H1 (cell line): ENCODE measurements at regions not wholly inside any gene's neighbourhood (a gene's known extent, or its start where the extent isn't known, plus 50 kb on each side); places are given as distances from the start of the nearest gene placed in this dataset.
A peak's percentile ranks its signal among the peaks of the same experiment; 100 is the strongest.

ENCODE experiments used
- CTCF ChIA-PET: fragments of 300-600 bp; sonication (Branson Sonifier 250); formaldehyde crosslinking; loops from one replicate; lab custom pipeline; 2021; ENCODE audit not compliant: partially characterized antibody; lab: Charles Lee
- POLR2A ChIA-PET: fragments of 300-600 bp; sonication (Branson Sonifier 250); formaldehyde crosslinking; loops from one replicate; lab custom pipeline; 2021; ENCODE audit warnings: inconsistent platforms; ENCODE audit not compliant: partially characterized antibody; lab: Charles Lee
- DNase-seq, 2 experiments: peaks; one replicate each; pipeline versions ENCODE4 v3.0.0 to v3.0.0-alpha.2; 2010 to 2022; ENCODE audit warnings: low spot score in 2 of 2, low read depth in 1 of 2, mixed read lengths in 1 of 2
- FAIRE-seq: peaks from 2 replicates; lab custom pipeline; 2011; peaks lifted over from hg19 to GRCh38; lab: Jason Lieb, UNC
- H2AFZ ChIP-seq: 2 replicates; pipeline ENCODE4 v1.8.1; 2012; ENCODE audit warnings: low read length, inconsistent platforms
- H2AK5ac ChIP-seq: 2 replicates; pipeline ENCODE4 v1.6.1; 2013; ENCODE audit warnings: low read depth, low read length
- H2BK120ac ChIP-seq: replicated peaks from 2 replicates; pipeline ENCODE3; 2013; ENCODE audit warnings: low read depth, low read length, inconsistent platforms
- H2BK12ac ChIP-seq: 2 replicates; pipeline ENCODE4 v1.6.1; 2013; ENCODE audit warnings: low read depth, low read length
- H2BK15ac ChIP-seq: 2 replicates; pipeline ENCODE4 v1.6.1; 2013; ENCODE audit warnings: low read length
- H2BK20ac ChIP-seq: 2 replicates; pipeline ENCODE4 v1.6.1; 2013; ENCODE audit warnings: low read length
- H2BK5ac ChIP-seq: 2 replicates; pipeline ENCODE4 v1.6.1; 2013; ENCODE audit warnings: low read depth, low read length
- H3K14ac ChIP-seq: 2 replicates; pipeline ENCODE4 v1.6.1; 2013; ENCODE audit warnings: inconsistent platforms; ENCODE audit not compliant: insufficient read length
- H3K18ac ChIP-seq: 2 replicates; pipeline ENCODE4 v1.6.1; 2013; ENCODE audit warnings: low read length; ENCODE audit errors: extremely low read depth
- H3K23ac ChIP-seq: 2 replicates; pipeline ENCODE4 v1.6.1; 2013; ENCODE audit warnings: inconsistent platforms; ENCODE audit not compliant: insufficient read length
- H3K23me2 ChIP-seq: 2 replicates; pipeline ENCODE4 v1.6.1; 2013; ENCODE audit warnings: low read depth, low read length
- H3K27ac ChIP-seq: 2 replicates; pipeline ENCODE4 v1.6.1; 2011; ENCODE audit warnings: low read depth, low read length, inconsistent platforms
- H3K27me3 ChIP-seq, 4 experiments: replicated peaks in 1 of 4; 1 replicate in 1 of 4; 2 replicates in 3 of 4; pipeline versions ENCODE4 v1.6.1 to v1.8.1; 2011 to 2013; ENCODE audit warnings: low read length in 3 of 4, mild to moderate bottlenecking in 3 of 4, inconsistent platforms in 2 of 4, mixed read lengths in 2 of 4, moderate library complexity in 1 of 4; ENCODE audit not compliant: control insufficient read depth in 3 of 4, insufficient read depth in 3 of 4; ENCODE audit errors: extremely low read depth in 1 of 4
- H3K36me3 ChIP-seq, 4 experiments: 2 replicates each; pipeline versions ENCODE4 v1.6.1 to v1.8.1; 2011 to 2013; ENCODE audit warnings: mild to moderate bottlenecking in 4 of 4, low read length in 3 of 4, moderate library complexity in 2 of 4, control low read depth in 1 of 4, inconsistent platforms in 1 of 4; ENCODE audit not compliant: insufficient read depth in 4 of 4, control insufficient read depth in 2 of 4
- H3K4ac ChIP-seq: replicated peaks from 2 replicates; pipeline ENCODE3; 2013; ENCODE audit warnings: low read length, low read depth, mixed read lengths, inconsistent platforms; ENCODE audit not compliant: insufficient read length
- H3K4me1 ChIP-seq, 4 experiments: replicated peaks in 1 of 4; 1 replicate in 1 of 4; 2 replicates in 3 of 4; pipeline versions ENCODE4 v1.6.1 to v1.8.1; 2011 to 2013; ENCODE audit warnings: low read length in 3 of 4, inconsistent platforms in 2 of 4, mixed read lengths in 1 of 4; ENCODE audit not compliant: insufficient read depth in 4 of 4, control insufficient read depth in 3 of 4
- H3K4me2 ChIP-seq, 2 experiments: 2 replicates each; pipeline versions ENCODE4 v1.6.1 to v1.8.1; 2011 to 2013; ENCODE audit warnings: low read depth in 2 of 2, low read length in 2 of 2, control low read depth in 1 of 2, inconsistent platforms in 1 of 2, mild to moderate bottlenecking in 1 of 2; ENCODE audit not compliant: insufficient read depth in 1 of 2
- H3K4me3 ChIP-seq, 4 experiments: fragments of 200-600, 300-600 bp in 1 of 4; sonication (generic), shearing (Covaris generic), sonication (Bioruptor Twin) in 1 of 4; 2 replicates each; pipeline versions ENCODE4 v1.5.1 to v1.8.1; 2011 to 2016; ENCODE audit warnings: low read length in 4 of 4, low read depth in 3 of 4, control low read depth in 2 of 4, inconsistent platforms in 2 of 4, mild to moderate bottlenecking in 2 of 4, mixed read lengths in 1 of 4, moderate library complexity in 1 of 4; ENCODE audit not compliant: insufficient read depth in 2 of 4; ENCODE audit errors: extremely low read depth in 1 of 4
- H3K56ac ChIP-seq: replicated peaks from 2 replicates; pipeline ENCODE3; 2013; ENCODE audit warnings: low read depth, mild to moderate bottlenecking, mixed read lengths, low read length, inconsistent platforms; ENCODE audit not compliant: insufficient read length
- H3K79me1 ChIP-seq: 2 replicates; pipeline ENCODE4 v1.6.1; 2013; ENCODE audit warnings: low read depth, low read length, control low read depth
- H3K79me2 ChIP-seq, 2 experiments: 2 replicates each; pipeline versions ENCODE4 v1.6.1 to v1.8.1; 2012 to 2013; ENCODE audit warnings: low read length in 2 of 2, mild to moderate bottlenecking in 2 of 2, inconsistent platforms in 1 of 2; ENCODE audit not compliant: insufficient read depth in 2 of 2, control insufficient read depth in 1 of 2
- H3K9ac ChIP-seq, 4 experiments: replicated peaks in 1 of 4; 1 replicate in 1 of 4; 2 replicates in 3 of 4; pipeline versions ENCODE4 v1.6.1 to v1.8.1; 2011 to 2013; ENCODE audit warnings: low read depth in 3 of 4, low read length in 3 of 4, control low read depth in 2 of 4, mild to moderate bottlenecking in 2 of 4, moderate library complexity in 2 of 4, inconsistent platforms in 1 of 4; ENCODE audit errors: extremely low read depth in 1 of 4
- H3K9me3 ChIP-seq, 2 experiments: 2 replicates each; pipeline versions ENCODE4 v1.6.1 to v1.8.1; 2012 to 2013; ENCODE audit warnings: mild to moderate bottlenecking in 2 of 2, moderate library complexity in 2 of 2, control low read depth in 1 of 2, inconsistent platforms in 1 of 2, low read depth in 1 of 2, low read length in 1 of 2, mixed read lengths in 1 of 2; ENCODE audit not compliant: insufficient read depth in 2 of 2
- H4K20me1 ChIP-seq, 2 experiments: replicated peaks in 1 of 2; 2 replicates each; pipeline versions ENCODE3 to v1.8.1; 2011 to 2013; ENCODE audit warnings: inconsistent platforms in 2 of 2, low read length in 2 of 2, mild to moderate bottlenecking in 1 of 2; ENCODE audit not compliant: insufficient read depth in 2 of 2, control insufficient read depth in 1 of 2
- H4K5ac ChIP-seq: 2 replicates; pipeline ENCODE4 v1.6.1; 2013; ENCODE audit warnings: low read length, low read depth, mixed read lengths, inconsistent platforms; ENCODE audit not compliant: insufficient read length
- H4K8ac ChIP-seq: 2 replicates; pipeline ENCODE4 v1.8.0; 2013; ENCODE audit warnings: mild to moderate bottlenecking, moderate library complexity, low read length, inconsistent platforms; ENCODE audit not compliant: insufficient read depth; ENCODE audit errors: extremely low read depth
- H4K91ac ChIP-seq: replicated peaks from 2 replicates; pipeline ENCODE3; 2013; ENCODE audit warnings: low read length, mixed read lengths, inconsistent platforms; ENCODE audit not compliant: insufficient read length
- BCL11A ChIP-seq, 2 experiments: IDR thresholded peaks; one replicate each; pipeline ENCODE4 v1.6.1; 2011; ENCODE audit warnings: low read depth in 2 of 2, low read length in 2 of 2, mild to moderate bottlenecking in 2 of 2
- BRCA1 ChIP-seq: IDR thresholded peaks from 2 replicates; pipeline ENCODE4 v1.6.1; 2012; ENCODE audit warnings: low read depth, low read length, improper control_type of control experiment
- CHD2 ChIP-seq: IDR thresholded peaks from 2 replicates; pipeline ENCODE4 v1.6.1; 2012; ENCODE audit warnings: low read length, improper control_type of control experiment
- EP300 ChIP-seq, 2 experiments: IDR thresholded peaks; 1 replicate in 1 of 2; 2 replicates in 1 of 2; pipeline ENCODE4 v1.6.1; 2011 to 2012; ENCODE audit warnings: low read depth in 2 of 2, low read length in 2 of 2, mild to moderate bottlenecking in 2 of 2, borderline replicate concordance in 1 of 2, inconsistent platforms in 1 of 2, moderate library complexity in 1 of 2
- JUND ChIP-seq: IDR thresholded peaks from 2 replicates; pipeline ENCODE4 v1.6.1; 2011; ENCODE audit warnings: mild to moderate bottlenecking, improper control_type of control experiment, low read length
- KDM5A ChIP-seq: fragments of 200-600 bp; IDR thresholded peaks from 2 replicates; pipeline ENCODE4 v1.7.1; 2012; ENCODE audit warnings: mild to moderate bottlenecking, low read length, inconsistent platforms, mixed read lengths
- MAFK ChIP-seq: IDR thresholded peaks from 2 replicates; pipeline ENCODE4 v1.6.1; 2012; ENCODE audit warnings: low read depth, mild to moderate bottlenecking, improper control_type of control experiment, low read length
- POLR2AphosphoS5 ChIP-seq: IDR thresholded peaks from 2 replicates; pipeline ENCODE4 v1.6.1; 2011; ENCODE audit warnings: low read depth, low read length
- SP4 ChIP-seq: IDR thresholded peaks from 2 replicates; pipeline ENCODE4 v1.6.1; 2012; ENCODE audit warnings: low read length, inconsistent platforms
- TCF12 ChIP-seq: IDR thresholded peaks from 2 replicates; pipeline ENCODE4 v1.6.1; 2011; ENCODE audit warnings: low read depth, mild to moderate bottlenecking, low read length
- YY1 ChIP-seq: IDR thresholded peaks from 2 replicates; pipeline ENCODE4 v1.6.1; 2011; ENCODE audit warnings: low read depth, mild to moderate bottlenecking, low read length
- WGBS, 2 experiments: shearing (Covaris generic) in 1 of 2; methylation state at CpG; one replicate each; pipeline versions ENCODE4 v1.1.6 to v1.1.7; 2013 to 2015; ENCODE audit warnings: low lambda C conversion rate in 2 of 2, mixed read lengths in 2 of 2, inconsistent platforms in 1 of 2, low coverage in 1 of 2, missing lambda C conversion rate in 1 of 2; ENCODE audit not compliant: insufficient replicate concordance in 2 of 2, insufficient coverage in 1 of 2, insufficient read length in 1 of 2; ENCODE audit errors: extremely low coverage in 1 of 2, missing lambda C conversion rate in 1 of 2; 5-methylcytosine and 5-hydroxymethylcytosine counted together
- TF ChIP-seq, protein P1 (sequence below), 3 experiments: IDR thresholded peaks; 1 replicate in 2 of 3; 2 replicates in 1 of 3; pipeline versions ENCODE4 v1.5.1 to v1.6.1; 2011; ENCODE audit warnings: low read length in 3 of 3, mild to moderate bottlenecking in 3 of 3, inconsistent platforms in 2 of 3, low read depth in 1 of 3, moderate library complexity in 1 of 3; ENCODE audit not compliant: insufficient read depth in 1 of 3; ENCODE audit errors: control extremely low read depth in 1 of 3
- TF ChIP-seq, protein P2 (sequence below): IDR thresholded peaks from 2 replicates; pipeline ENCODE4 v1.6.1; 2012; ENCODE audit warnings: inconsistent platforms

DNA sequence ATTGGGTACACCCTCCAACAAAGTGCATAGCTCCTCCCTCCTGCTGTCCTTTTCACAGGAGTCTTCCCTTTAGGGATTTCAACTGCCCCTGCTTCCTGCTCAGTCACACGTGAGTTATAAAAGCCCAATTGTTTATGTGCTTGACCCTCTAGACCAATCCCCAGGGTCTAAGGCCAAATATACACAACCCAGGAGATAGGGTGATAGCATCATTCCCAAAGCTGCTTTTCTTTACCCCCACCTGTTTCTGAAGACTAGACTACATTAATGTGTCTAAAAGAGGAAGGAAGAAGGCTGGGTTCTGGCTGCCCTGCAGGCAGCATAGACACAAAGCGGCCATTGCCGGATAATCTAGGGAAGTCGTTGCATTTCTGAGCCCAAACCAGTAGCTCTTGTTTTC lies 526.7 kb upstream of the FRG1 start:
- no peak overlapping the region for H4K91ac ChIP-seq
- H4K20me1 ChIP-seq = no peaks in the 10 kb centered on the region
- FAIRE-seq (no peak), DNase-seq (no peak)
- 83% methylated on average over 4 of the region's 4 CpGs; no CpG with 5 or more reads in 1 of the 2 experiments for WGBS, 2 experiments
- H3K4me1 ChIP-seq = no peaks in the 10 kb centered on the region
- H3K79me2 ChIP-seq = no peaks in the 10 kb centered on the region
- no peaks in the 10 kb centered on the region for H3K27me3 ChIP-seq
- H3K4ac ChIP-seq = no peak overlapping the region
- H3K36me3 ChIP-seq = no peaks in the 10 kb centered on the region
- H3K56ac ChIP-seq = no peak overlapping the region
- H3K23me2 ChIP-seq = no peaks in the 10 kb centered on the region
- no peak overlapping the region for H4K5ac ChIP-seq
- CTCF ChIA-PET = interaction anchor here (1.0 to 1.3 kb wide), 2 partner anchors 15 to 379 kb away, joined by 3 read pairs; no protein-coding TSS in a partner anchor
- no peak overlapping the region for H2AK5ac ChIP-seq
- H2BK15ac ChIP-seq = no peak overlapping the region
- H3K4me3 ChIP-seq = no peak overlapping the region
- H2BK20ac ChIP-seq = no peak overlapping the region
- H3K14ac ChIP-seq = no peak overlapping the region
- no peak overlapping the region for H4K8ac ChIP-seq
- no peak overlapping the region for H3K18ac ChIP-seq
- H3K4me2 ChIP-seq = no peak overlapping the region
- no peak overlapping the region for H2BK12ac ChIP-seq
- H3K9ac ChIP-seq = no peak overlapping the region
- no peaks in the 10 kb centered on the region for H3K79me1 ChIP-seq
- H3K23ac ChIP-seq = no peak overlapping the region
- no peaks in the 10 kb centered on the region for H3K9me3 ChIP-seq
- POLR2A ChIA-PET = no interaction called here
- no peak overlapping the region for H2BK5ac ChIP-seq
- H2AFZ ChIP-seq = peak overlapping the region; percentile 48
- H2BK120ac ChIP-seq = no peak overlapping the region
- no peak overlapping the region for H3K27ac ChIP-seq
- no peak for TF ChIP-seq POLR2AphosphoS5
- no peak for TF ChIP-seq YY1
- no peak for TF ChIP-seq CHD2
- TF ChIP-seq BRCA1 = no peak
- TF ChIP-seq JUND = no peak
- no peak for TF ChIP-seq SP4
- no peak for TF ChIP-seq TCF12
- TF ChIP-seq, protein P1, sequence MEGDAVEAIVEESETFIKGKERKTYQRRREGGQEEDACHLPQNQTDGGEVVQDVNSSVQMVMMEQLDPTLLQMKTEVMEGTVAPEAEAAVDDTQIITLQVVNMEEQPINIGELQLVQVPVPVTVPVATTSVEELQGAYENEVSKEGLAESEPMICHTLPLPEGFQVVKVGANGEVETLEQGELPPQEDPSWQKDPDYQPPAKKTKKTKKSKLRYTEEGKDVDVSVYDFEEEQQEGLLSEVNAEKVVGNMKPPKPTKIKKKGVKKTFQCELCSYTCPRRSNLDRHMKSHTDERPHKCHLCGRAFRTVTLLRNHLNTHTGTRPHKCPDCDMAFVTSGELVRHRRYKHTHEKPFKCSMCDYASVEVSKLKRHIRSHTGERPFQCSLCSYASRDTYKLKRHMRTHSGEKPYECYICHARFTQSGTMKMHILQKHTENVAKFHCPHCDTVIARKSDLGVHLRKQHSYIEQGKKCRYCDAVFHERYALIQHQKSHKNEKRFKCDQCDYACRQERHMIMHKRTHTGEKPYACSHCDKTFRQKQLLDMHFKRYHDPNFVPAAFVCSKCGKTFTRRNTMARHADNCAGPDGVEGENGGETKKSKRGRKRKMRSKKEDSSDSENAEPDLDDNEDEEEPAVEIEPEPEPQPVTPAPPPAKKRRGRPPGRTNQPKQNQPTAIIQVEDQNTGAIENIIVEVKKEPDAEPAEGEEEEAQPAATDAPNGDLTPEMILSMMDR (IDR thresholded peaks at IDR 0.05; ENCODE audit: control extremely low read depth in 1 of 3, insufficient read depth in 1 of 3, low read depth in 1 of 3, low read length in 3 of 3) = no peak
- no peak for TF ChIP-seq MAFK
- TF ChIP-seq EP300 (IDR thresholded peaks at IDR 0.05; ENCODE audit: borderline replicate concordance in 1 of 2, low read depth in 2 of 2, low read length in 2 of 2) = no peak
- no peak for TF ChIP-seq BCL11A (IDR thresholded peaks at IDR 0.05; ENCODE audit: low read depth in 2 of 2, low read length in 2 of 2)
- TF ChIP-seq KDM5A = no peak
- TF ChIP-seq, protein P2, sequence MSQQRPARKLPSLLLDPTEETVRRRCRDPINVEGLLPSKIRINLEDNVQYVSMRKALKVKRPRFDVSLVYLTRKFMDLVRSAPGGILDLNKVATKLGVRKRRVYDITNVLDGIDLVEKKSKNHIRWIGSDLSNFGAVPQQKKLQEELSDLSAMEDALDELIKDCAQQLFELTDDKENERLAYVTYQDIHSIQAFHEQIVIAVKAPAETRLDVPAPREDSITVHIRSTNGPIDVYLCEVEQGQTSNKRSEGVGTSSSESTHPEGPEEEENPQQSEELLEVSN = no peak
